Mucosa of descending colon (tissue), 3 donors: ENCODE measurements at regions not wholly inside any gene's neighbourhood (a gene's known extent, or its start where the extent isn't known, plus 50 kb on each side); places are given as distances from the start of the nearest gene placed in this dataset.

Experiments used
- ATAC-seq: fragments of 200-7000 bp; cut with Tn5 transposase; one replicate; pipeline ENCODE4 v1.9.1; 2020; ENCODE audit warnings: mild to moderate bottlenecking, moderate library complexity
- DNase-seq, 3 donors: peaks; one replicate each; pipeline ENCODE4 v3.0.0-alpha.2; 2020
- H3K36me3 ChIP-seq: fragments of 200-600 bp; one replicate; pipeline ENCODE4 v1.8.0; 2021; ENCODE audit warnings: low read depth, mild to moderate bottlenecking
- H3K4me1 ChIP-seq: fragments of 200-600 bp; one replicate; pipeline ENCODE4 v1.8.0; 2021; ENCODE audit warnings: low read depth, mild to moderate bottlenecking
- H3K4me3 ChIP-seq: fragments of 200-600 bp; one replicate; pipeline ENCODE4 v1.8.0; 2021; ENCODE audit warnings: mild to moderate bottlenecking
- H3K9me3 ChIP-seq: fragments of 200-600 bp; one replicate; pipeline ENCODE4 v1.8.0; 2021; ENCODE audit warnings: mild to moderate bottlenecking
- CTCF ChIP-seq: fragments of 200-600 bp; IDR thresholded peaks from one replicate; pipeline ENCODE4 v1.8.0; 2022; ENCODE audit warnings: antibody characterized with exemption, mild to moderate bottlenecking
- intact Hi-C, 2 donors: fragments of 100-400 bp; cut with DNase I in 1 of 2; cut with micrococcal nuclease in 1 of 2; formaldehyde crosslinking; loops; one replicate each; pipeline versions ENCODE4 v1.11.0 to v1.11.1; 2022; cut with DNase I, micrococcal nuclease
- donor health status: DM: no; HTN: no; CAD: no; lungs with moderate emphysema.
- donor health status: DM: no; HTN: no; CAD: no.
- donor health status: DM: no; HTN: yes; CAD: no.

- Histone ChIP-seq H3K4me1 (no peaks in the 10 kb centered on the region), H3K9me3 (no peaks in the 10 kb centered on the region), H3K36me3 (no peaks in the 10 kb centered on the region), H3K4me3 (no peak overlapping the region)
- ATAC-seq (no peak), DNase-seq (no peak)
- TF ChIP-seq CTCF: no peak
- intact Hi-C loops: no loop called here
Observed at GRCh38 chr1:114037631-114037890, 58.3 kb downstream of the OLFML3 start.

GRCh38 chr1:114037962-114038816, 58.9 kb downstream of the OLFML3 start:
- TF ChIP-seq CTCF: no peak
- H3K4me1 ChIP-seq: no peaks in the 10 kb centered on the region
- H3K36me3 ChIP-seq: no peaks in the 10 kb centered on the region
- intact Hi-C loops: no loop called here
- no peaks in the 10 kb centered on the region for H3K9me3 ChIP-seq
- H3K4me3 ChIP-seq: no peak overlapping the region
- no peak for ATAC-seq
- no peak for DNase-seq
